HG03108 (cell line): ENCODE measurements at regions not wholly inside any gene's neighbourhood (a gene's known extent, or its start where the extent isn't known, plus 50 kb on each side); places are given as distances from the start of the nearest gene placed in this dataset.

Source experiments
- ATAC-seq: cut with Tn5 transposase; IDR thresholded peaks from one replicate; pipeline ENCODE4 v1.9.1; 2021; ENCODE audit warnings: moderate library complexity; ENCODE audit not compliant: unreplicated experiment

DNA sequence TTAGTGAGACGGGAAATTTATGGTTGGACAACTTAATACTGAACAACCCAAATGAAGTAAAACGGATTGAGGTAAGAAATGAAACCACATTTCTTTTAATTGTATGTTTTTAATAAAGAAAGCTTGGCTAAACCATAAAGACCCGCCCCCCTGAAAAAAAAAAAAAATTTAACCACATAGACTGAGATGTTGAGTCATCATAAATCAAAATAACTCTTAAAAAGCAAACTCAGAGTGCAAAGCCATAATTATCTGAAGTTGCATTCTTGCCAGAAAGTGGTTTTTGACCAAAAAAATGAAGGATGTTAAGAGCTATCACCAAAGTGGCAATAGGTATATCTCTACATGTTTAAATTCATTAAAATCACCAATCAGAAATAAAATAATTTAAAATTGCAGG, 101.8 kb upstream of the COL21A1 start:
- ATAC-seq: no peak

DNA sequence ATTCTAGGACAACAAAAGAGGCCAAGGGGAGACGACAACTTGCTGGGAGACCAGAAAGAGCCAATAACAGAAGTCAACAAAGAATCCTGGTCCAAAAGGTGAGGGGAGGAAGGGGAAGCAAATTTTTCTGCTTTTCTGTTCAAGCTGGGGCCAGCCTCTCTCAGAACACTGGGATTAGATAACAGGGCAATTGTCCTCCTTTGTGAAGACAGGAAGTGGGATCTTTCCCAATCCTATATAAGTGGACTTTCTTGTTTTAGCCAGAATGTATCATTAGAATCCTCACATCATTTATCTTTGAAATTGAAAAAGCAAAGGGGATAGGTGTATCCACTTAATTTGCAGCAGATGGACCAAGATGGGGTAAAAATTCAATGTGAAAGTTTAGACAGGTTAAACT, 101.2 kb upstream of the COL21A1 start:
- no peak for ATAC-seq

DNA sequence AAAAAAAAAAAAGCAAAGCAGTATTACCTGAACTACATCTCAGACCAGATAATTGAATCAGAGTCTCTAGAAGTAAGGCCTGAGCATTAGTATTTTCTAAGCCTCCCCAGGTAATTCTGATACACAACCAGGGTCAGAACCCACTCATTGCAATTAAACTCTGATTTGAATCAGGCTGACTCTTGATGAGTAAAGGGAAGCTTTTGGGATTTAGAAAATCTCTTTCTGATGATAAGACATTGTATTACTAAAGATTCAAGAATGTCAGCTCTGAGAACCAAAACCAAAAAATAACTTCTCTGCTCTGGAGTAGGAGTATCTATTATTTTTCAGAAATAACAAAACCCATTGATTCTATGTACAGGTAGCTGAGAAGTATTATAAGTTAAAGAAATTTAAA, 100.1 kb upstream of the COL21A1 start:
- ATAC-seq: no peak

GRCh38 chr6:56346958-56347357, 99.6 kb upstream of the COL21A1 start:
- no peak for ATAC-seq

GRCh38 chr6:56345376-56345995, 98.1 kb upstream of the COL21A1 start:
- no peak for ATAC-seq

DNA sequence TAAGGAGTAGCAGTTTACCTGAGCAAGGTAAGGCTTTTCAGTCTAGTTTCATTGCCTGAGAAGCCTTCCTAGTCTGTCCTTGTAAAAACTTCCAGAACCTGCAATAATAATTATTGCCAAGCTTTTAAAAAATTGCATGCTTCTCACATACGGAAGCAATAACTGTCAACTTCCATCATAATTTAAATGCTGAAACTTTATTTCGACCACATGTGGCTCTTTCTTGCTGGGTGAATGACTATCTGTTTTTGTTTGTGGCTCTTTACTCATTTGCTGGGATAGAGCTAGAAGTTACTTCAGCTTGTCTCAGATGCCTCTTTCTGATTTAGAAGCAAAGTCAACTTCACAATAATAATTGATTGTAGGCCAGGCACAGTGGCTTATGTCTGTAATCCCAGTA, 95.9 kb upstream of the COL21A1 start:
- ATAC-seq: no peak

DNA sequence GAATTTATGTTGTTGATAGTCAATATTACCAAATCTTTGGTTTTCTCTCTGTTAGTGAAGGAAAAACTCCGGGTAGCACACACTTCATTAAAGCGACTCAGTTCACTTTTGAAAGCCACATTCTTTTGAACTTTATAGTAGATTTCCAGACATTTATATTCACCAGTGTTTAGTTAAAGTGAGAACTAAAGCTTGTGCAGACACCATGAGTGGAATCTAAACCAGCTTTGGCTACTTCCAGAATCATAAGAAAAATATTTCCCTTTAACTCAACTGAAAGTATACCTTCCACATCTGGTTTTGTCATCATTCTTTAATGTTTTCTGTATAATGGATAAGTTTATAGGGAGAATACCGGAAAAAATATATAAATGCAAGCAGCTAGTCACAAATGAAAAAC, 92.1 kb upstream of the COL21A1 start:
- no peak for ATAC-seq

DNA sequence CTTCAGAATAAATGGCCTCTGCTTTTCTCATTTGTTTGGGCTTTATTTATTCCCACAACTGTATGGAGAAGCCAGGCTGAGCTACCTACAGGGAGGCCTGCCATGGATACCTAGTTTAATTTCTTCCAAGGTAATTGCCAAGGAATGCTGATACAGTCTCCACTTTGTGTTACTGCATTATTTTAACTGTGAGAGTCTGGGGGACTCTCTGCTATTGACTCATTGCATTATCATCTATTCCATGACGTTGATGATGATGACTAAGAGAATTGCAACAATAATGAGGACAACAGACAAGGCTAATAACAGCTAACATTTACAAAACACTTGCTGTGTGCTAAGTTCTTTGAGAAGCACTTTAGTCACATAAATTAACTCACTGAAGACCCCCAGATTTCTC, 88.3 kb upstream of the COL21A1 start:
- ATAC-seq: no peak

DNA sequence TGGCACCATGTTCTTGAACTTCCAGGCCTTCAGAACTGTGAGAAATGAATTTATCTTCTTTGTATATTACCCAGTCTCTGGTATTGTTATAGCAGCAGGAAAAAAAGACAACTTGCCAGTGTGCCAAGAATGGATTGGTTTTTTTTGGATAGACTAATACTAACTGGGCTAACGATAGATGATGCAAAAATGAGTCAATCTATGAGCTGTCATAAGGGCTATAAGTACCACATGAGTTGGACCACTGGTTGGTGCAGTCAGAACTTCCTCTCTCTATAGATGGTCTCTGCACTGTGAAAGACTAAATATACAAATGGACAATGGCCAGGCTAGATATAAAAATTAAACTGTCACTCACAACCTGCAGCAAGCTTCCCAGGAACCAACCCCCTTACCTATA, 87.6 kb upstream of the COL21A1 start:
- ATAC-seq: no peak

- ATAC-seq: no peak
These were observed 82.1 kb upstream of the COL21A1 start for GRCh38 chr6:56329271-56330050.

DNA sequence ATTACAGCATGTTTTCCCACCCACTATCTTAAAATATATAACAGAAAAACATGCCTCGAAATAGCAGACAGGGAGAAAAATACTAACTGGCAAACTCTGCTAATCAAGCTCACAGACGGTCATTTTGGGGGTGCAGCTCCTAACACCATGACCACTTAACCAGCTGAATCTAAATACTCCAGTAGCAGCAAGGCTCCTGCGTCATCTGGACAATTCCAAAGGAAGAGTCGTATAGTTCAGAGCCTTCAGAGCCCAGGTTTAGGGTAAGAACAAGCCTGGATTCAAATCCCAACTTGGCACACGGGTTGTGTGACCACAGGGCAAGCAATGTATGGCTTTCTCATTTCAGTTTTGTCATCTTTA, 81.3 kb upstream of the COL21A1 start:
- ATAC-seq: no peak

DNA sequence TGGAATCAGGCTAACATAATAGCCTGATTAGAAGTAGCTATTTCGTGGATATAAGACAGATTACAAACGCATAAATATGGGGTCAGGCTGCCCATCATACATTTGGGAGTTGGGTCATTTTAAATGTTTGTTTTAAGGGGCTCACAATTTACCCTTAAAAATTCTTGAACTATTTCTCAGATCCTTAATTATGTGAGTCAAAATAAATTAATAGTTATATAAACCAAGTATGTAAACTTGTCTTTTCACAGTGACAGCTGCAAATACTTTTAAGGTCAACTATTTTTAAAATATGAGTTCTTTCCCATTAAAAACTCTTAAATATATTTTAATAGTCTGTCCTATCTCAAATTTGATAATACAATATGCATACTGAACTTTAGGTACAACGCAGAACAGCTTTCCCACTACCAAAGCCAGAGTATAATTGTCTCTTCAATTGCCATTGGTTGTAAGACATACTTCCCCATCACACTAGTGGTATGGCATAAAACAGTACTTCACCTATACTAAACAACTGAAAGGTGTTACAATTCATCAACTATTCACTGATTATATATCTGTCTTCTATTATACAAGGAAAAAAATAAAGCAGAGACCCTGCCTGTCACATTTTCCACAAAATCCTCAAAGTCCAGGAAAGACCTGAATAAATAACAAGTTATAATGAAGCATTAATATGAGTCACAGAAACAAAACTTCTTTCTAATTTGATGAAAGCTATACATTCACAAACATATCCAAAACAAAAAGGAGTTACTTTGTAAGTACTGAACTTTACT, 80.8 kb upstream of the COL21A1 start:
- no peak for ATAC-seq

GRCh38 chr6:56324396-56324795, 77.0 kb upstream of the COL21A1 start:
- no peak for ATAC-seq

GRCh38 chr6:56318851-56319250, 71.5 kb upstream of the COL21A1 start:
- no peak for ATAC-seq

DNA sequence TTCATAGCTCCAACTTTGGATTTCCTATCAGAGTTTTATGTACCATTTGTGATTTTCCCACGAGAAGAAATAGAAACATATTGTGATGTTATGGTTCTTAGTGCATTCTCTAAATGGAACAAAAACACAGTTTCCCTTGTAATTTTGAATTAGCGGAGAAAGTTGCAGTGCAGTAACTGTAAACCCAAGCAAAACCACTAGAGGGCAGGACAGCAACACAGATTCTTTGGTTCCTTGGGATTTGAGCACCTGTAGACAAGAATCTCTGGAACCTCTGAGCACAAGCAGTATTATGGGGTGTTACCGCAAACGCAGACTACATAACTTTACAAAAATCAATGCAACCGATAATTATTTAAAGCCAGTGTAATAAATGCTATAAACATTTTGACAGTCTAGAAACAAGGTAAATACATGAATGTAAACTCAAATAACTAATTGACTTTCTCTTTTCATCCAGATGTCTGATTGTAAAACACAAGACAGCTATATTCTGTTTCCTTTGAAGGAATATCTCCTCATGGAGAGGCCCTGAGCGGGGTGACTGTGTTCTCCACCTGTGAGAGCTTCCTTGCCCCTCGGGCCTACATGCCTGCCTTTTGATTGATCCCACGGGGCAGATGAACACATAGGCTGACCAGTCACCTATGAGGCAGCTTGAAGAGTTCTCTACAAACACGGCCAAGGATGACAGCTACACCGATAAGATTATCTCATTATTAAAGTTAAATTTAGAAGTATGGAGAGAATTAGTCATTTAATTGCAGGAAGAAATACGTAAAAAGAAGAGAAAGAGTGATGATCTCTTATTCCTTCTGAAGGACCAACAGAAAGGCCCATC, 67.5 kb upstream of the COL21A1 start:
- no peak for ATAC-seq

DNA sequence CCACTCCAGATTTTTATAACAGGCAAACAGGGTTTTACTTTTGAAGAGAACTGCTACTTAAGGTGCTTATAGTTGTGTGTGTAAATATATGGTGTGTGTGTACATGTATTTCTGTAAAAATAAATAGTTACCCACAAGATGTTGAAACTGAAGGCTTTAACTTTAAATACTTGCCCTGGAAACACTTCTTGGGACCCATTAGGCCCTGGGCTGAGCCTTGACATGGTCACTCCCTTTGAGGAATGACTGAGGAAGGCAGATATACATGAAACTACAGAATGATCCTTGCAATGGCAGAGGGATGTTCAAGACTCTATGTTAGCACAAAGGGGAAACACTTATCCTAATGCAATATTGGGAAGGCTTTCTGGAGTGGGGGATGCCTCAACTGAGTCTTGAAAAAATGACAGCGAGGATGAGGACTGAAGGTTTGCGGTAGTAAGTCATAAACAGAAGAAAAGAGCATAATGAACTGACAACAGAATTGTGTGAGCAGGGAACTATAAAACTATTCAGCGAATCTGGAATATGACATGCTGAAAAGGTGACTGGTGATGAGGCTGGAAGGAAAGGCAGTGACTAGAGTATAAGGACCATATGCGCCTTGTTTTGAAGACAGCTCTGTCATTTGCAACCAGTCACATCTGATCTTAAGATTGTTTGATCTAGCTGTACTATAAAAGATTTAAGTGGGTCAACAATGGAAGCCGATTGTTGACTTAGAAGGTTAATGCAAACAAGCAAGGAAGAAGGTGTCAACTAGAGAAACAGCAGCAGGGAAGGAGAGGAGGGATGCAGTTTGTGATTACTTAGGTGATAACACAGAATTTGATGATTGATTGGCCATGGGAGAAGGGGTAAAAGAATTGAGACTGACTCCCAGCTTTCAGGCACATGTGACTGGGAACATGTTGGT, 64.4 kb upstream of the COL21A1 start:
- no peak for ATAC-seq

- no peak for ATAC-seq
These were observed 63.7 kb upstream of the COL21A1 start for GRCh38 chr6:56311061-56311460.

DNA sequence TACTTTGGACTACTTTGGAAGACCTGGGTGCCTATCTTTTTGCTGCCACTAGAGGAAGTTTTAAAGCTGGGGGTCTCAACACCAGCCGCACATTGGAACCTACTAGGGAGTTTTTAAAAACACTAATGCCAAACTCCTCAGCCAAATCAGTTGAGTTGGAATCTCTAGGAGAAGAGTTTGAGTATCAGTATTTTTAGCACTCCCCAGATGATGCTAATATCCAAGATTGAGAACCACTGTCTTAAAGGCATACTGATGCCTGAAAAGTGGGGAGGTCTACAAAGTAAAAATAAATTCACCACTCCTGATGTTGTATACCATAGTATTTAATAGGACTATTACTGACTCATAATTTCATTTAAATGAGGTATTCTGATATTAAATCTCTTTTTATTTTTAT, 62.9 kb upstream of the COL21A1 start:
- ATAC-seq: no peak

- ATAC-seq: no peak
These were observed 52.5 kb upstream of the COL21A1 start for GRCh38 chr6:56299916-56300315.
